Mesendoderm (in vitro differentiated cells): ENCODE measurements at regions not wholly inside any gene's neighbourhood (a gene's known extent, or its start where the extent isn't known, plus 50 kb on each side); places are given as distances from the start of the nearest gene placed in this dataset.

Experiments used
- DNase-seq: peaks from one replicate; pipeline ENCODE4 v3.0.0; 2013
- H2AK5ac ChIP-seq: 2 replicates; pipeline ENCODE4 v1.6.1; 2013; ENCODE audit warnings: low read length, inconsistent platforms
- H2BK120ac ChIP-seq: 2 replicates; pipeline ENCODE4 v1.6.1; 2013; ENCODE audit warnings: low read depth, mild to moderate bottlenecking, low read length, moderate library complexity, mixed read lengths
- H2BK15ac ChIP-seq: replicated peaks from 2 replicates; pipeline ENCODE4 v1.6.1; 2013; ENCODE audit warnings: low read depth, mild to moderate bottlenecking, moderate library complexity
- H2BK5ac ChIP-seq: 2 replicates; pipeline ENCODE4 v1.6.1; 2013; ENCODE audit warnings: low read length, inconsistent platforms
- H3K18ac ChIP-seq: 2 replicates; pipeline ENCODE4 v1.6.1; 2013; ENCODE audit warnings: mild to moderate bottlenecking, low read length, mixed read lengths
- H3K23ac ChIP-seq: one replicate; pipeline ENCODE4 v1.6.1; 2013; ENCODE audit warnings: low read length
- H3K27ac ChIP-seq: 2 replicates; pipeline ENCODE4 v1.5.1; 2013; ENCODE audit warnings: low read depth, mild to moderate bottlenecking, inconsistent platforms, low read length, moderate library complexity
- H3K27me3 ChIP-seq: 2 replicates; pipeline ENCODE4 v1.6.1; 2013; ENCODE audit warnings: low read length, control low read depth, mild to moderate bottlenecking, inconsistent platforms; ENCODE audit not compliant: insufficient read depth, poor library complexity
- H3K36me3 ChIP-seq: 2 replicates; pipeline ENCODE4 v1.6.1; 2013; ENCODE audit warnings: low read length, inconsistent platforms; ENCODE audit not compliant: control insufficient read depth, insufficient read depth
- H3K4ac ChIP-seq: one replicate; pipeline ENCODE4 v1.6.1; 2013; ENCODE audit warnings: low read depth, mild to moderate bottlenecking, low read length, moderate library complexity
- H3K4me1 ChIP-seq: 2 replicates; pipeline ENCODE4 v1.6.1; 2013; ENCODE audit warnings: low read depth, low read length, inconsistent platforms; ENCODE audit not compliant: control insufficient read depth
- H3K4me2 ChIP-seq: 2 replicates; pipeline ENCODE4 v1.6.1; 2013; ENCODE audit warnings: low read length
- H3K4me3 ChIP-seq: 2 replicates; pipeline ENCODE4 v1.5.1; 2013; ENCODE audit warnings: mild to moderate bottlenecking, low read length
- H3K56ac ChIP-seq: one replicate; pipeline ENCODE4 v1.6.1; 2013; ENCODE audit warnings: low read length
- H3K79me1 ChIP-seq: 2 replicates; pipeline ENCODE4 v1.6.1; 2013; ENCODE audit warnings: low read length, inconsistent platforms
- H3K79me2 ChIP-seq: 2 replicates; pipeline ENCODE4 v1.6.1; 2013; ENCODE audit warnings: mild to moderate bottlenecking, low read length; ENCODE audit not compliant: control insufficient read depth, insufficient read depth
- H3K9ac ChIP-seq: 2 replicates; pipeline ENCODE4 v1.6.1; 2013; ENCODE audit warnings: low read length, inconsistent platforms
- H4K5ac ChIP-seq: one replicate; pipeline ENCODE4 v1.6.1; 2013; ENCODE audit warnings: low read length
- H4K8ac ChIP-seq: one replicate; pipeline ENCODE4 v1.6.1; 2013; ENCODE audit warnings: low read depth, mild to moderate bottlenecking, control low read depth, low read length, moderate library complexity
- WGBS: extraction: QIAGEN DNeasy Blood & Tissue Kit; methylation state at CpG from one replicate; pipeline ENCODE4 v1.1.7; 2013; ENCODE audit warnings: low lambda C conversion rate, missing lambda C conversion rate; ENCODE audit not compliant: insufficient coverage; ENCODE audit errors: extremely low coverage; 5-methylcytosine and 5-hydroxymethylcytosine counted together

- DNase-seq, result no peak
- H3K4me1 ChIP-seq, result no peaks in the 10 kb centered on the region
- H4K8ac ChIP-seq, result no peak overlapping the region
- H3K56ac ChIP-seq, result no peak overlapping the region
- H3K18ac ChIP-seq, result no peak overlapping the region
- H3K4me3 ChIP-seq, result no peak overlapping the region
- no peak overlapping the region for H3K27ac ChIP-seq
- no peak overlapping the region for H3K23ac ChIP-seq
- H3K27me3 ChIP-seq, result no peaks in the 10 kb centered on the region
- H3K4ac ChIP-seq, result no peak overlapping the region
- H3K9ac ChIP-seq, result no peak overlapping the region
- no peak overlapping the region for H3K4me2 ChIP-seq
- WGBS, result no CpG with 5 or more reads among the region's 2 CpGs
- no peak overlapping the region for H2BK120ac ChIP-seq
- H2BK5ac ChIP-seq, result no peak overlapping the region
- H2BK15ac ChIP-seq, result no peak overlapping the region
- no peaks in the 10 kb centered on the region for H3K79me1 ChIP-seq
- no peak overlapping the region for H2AK5ac ChIP-seq
- H3K79me2 ChIP-seq, result no peaks in the 10 kb centered on the region
- no peaks in the 10 kb centered on the region for H3K36me3 ChIP-seq
- no peak overlapping the region for H4K5ac ChIP-seq
Measured at GRCh38 chr10:108132303-108132702, 967.8 kb upstream of the SORCS1 start.

DNA sequence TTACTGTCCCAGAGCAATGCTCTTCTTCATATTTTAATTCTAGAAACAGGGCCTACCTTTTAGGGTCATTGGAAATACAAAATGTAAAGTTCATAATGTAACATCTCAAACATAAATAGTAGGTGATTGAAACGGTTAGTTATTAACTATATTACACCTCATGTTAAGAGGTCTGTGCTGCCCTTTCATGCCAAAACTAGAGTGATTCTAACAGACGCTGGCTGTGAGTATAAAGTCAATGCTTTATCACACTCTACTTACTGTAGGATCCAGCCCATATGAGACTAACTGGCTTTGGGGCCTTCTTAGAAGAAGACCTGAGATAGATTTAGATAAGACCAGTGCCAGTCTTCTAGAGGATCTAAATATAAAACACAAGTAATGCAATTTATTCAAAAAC, 966.1 kb upstream of the SORCS1 start:
- H3K9ac ChIP-seq, result no peak overlapping the region
- H3K79me2 ChIP-seq, result no peaks in the 10 kb centered on the region
- H4K5ac ChIP-seq, result no peak overlapping the region
- no peak overlapping the region for H2BK15ac ChIP-seq
- no peaks in the 10 kb centered on the region for H3K79me1 ChIP-seq
- no peak for DNase-seq
- no peak overlapping the region for H3K4me2 ChIP-seq
- no peak overlapping the region for H3K27ac ChIP-seq
- H3K27me3 ChIP-seq, result no peaks in the 10 kb centered on the region
- WGBS, result no CpG with 5 or more reads among the region's 2 CpGs
- H2BK5ac ChIP-seq, result no peak overlapping the region
- no peaks in the 10 kb centered on the region for H3K36me3 ChIP-seq
- H3K18ac ChIP-seq, result no peak overlapping the region
- H3K56ac ChIP-seq, result no peak overlapping the region
- no peak overlapping the region for H3K23ac ChIP-seq
- H3K4me3 ChIP-seq, result no peak overlapping the region
- no peak overlapping the region for H3K4ac ChIP-seq
- H3K4me1 ChIP-seq, result no peaks in the 10 kb centered on the region
- H2AK5ac ChIP-seq, result no peak overlapping the region
- H4K8ac ChIP-seq, result no peak overlapping the region
- no peak overlapping the region for H2BK120ac ChIP-seq

GRCh38 chr10:108112218-108112617, 947.7 kb upstream of the SORCS1 start:
- Histone ChIP-seq H3K27me3 (no peaks in the 10 kb centered on the region), H3K4me3 (no peak overlapping the region), H4K5ac (no peak overlapping the region), H3K36me3 (no peaks in the 10 kb centered on the region), H3K23ac (no peak overlapping the region), H3K9ac (no peak overlapping the region), H2BK5ac (no peak overlapping the region), H3K4ac (no peak overlapping the region), H2AK5ac (no peak overlapping the region), H3K79me2 (no peaks in the 10 kb centered on the region), H2BK120ac (no peak overlapping the region), H2BK15ac (no peak overlapping the region), H4K8ac (no peak overlapping the region), H3K4me1 (no peaks in the 10 kb centered on the region), H3K79me1 (no peaks in the 10 kb centered on the region), H3K18ac (no peak overlapping the region), H3K27ac (no peak overlapping the region), H3K4me2 (no peak overlapping the region), H3K56ac (no peak overlapping the region)
- WGBS, result no CpG with 5 or more reads among the region's 2 CpGs
- peak; percentile 56 for DNase-seq

- Histone ChIP-seq H2AK5ac (no peak overlapping the region), H3K79me2 (no peaks in the 10 kb centered on the region), H2BK5ac (no peak overlapping the region), H3K27me3 (no peaks in the 10 kb centered on the region), H4K8ac (no peak overlapping the region), H3K4me3 (no peak overlapping the region), H3K4me2 (no peak overlapping the region), H4K5ac (no peak overlapping the region), H3K79me1 (no peaks in the 10 kb centered on the region), H3K18ac (no peak overlapping the region), H2BK120ac (no peak overlapping the region), H3K4me1 (no peaks in the 10 kb centered on the region), H3K56ac (no peak overlapping the region), H3K36me3 (no peaks in the 10 kb centered on the region), H3K27ac (no peak overlapping the region), H3K23ac (no peak overlapping the region), H2BK15ac (no peak overlapping the region), H3K4ac (no peak overlapping the region), H3K9ac (no peak overlapping the region)
- no CpG with 5 or more reads among the region's 3 CpGs for WGBS
- no peak for DNase-seq
Measured at GRCh38 chr10:108104551-108105156, 940.1 kb upstream of the SORCS1 start.

DNA sequence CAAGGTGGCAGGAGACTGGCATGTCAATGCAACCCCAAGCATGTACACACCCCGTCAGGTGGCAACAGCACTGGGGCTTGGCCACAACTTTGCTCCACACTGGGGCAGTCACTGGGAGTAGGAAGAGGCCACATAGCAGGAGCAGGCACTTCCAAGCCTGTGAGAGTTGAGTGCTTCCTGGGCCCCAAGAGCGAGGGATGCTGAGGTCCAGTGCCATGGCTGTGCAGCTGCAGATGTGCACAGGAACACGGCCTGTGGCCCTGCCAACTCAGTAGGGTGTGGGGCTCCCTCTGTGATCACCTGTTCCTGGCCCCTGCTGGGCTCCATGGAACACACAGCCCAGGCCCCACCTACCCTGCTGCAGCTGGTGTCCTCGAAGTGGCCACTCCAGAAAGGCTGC, 932.8 kb upstream of the SORCS1 start:
- Histone ChIP-seq H3K27me3 (no peaks in the 10 kb centered on the region), H3K27ac (no peak overlapping the region), H3K79me2 (no peaks in the 10 kb centered on the region), H3K4me3 (no peak overlapping the region), H3K56ac (no peak overlapping the region), H3K36me3 (no peaks in the 10 kb centered on the region), H2AK5ac (no peak overlapping the region), H4K8ac (no peak overlapping the region), H3K4me2 (no peak overlapping the region), H3K4me1 (no peaks in the 10 kb centered on the region), H2BK120ac (no peak overlapping the region), H3K18ac (no peak overlapping the region), H3K79me1 (no peaks in the 10 kb centered on the region), H4K5ac (no peak overlapping the region), H2BK5ac (no peak overlapping the region), H3K9ac (no peak overlapping the region), H3K4ac (no peak overlapping the region), H2BK15ac (no peak overlapping the region), H3K23ac (no peak overlapping the region)
- DNase-seq, result no peak
- WGBS, result no CpG with 5 or more reads among the region's 4 CpGs
